ENCODE measurements at regions not wholly inside any gene's neighbourhood (a gene's known extent, or its start where the extent isn't known, plus 50 kb on each side); places are given as distances from the start of the nearest gene placed in this dataset.
"Not testable (repeated sequence)": the region's sequence is repeated elsewhere in the genome, so short reads cannot be mapped to it uniquely, and the experiment has no call there.

GRCh38 chr1:215402147-215402546 is 165.0 kb upstream of the KCTD3 start:
- no peak for DNase-seq

- no peak for DNase-seq
Observed at GRCh38 chr1:215405211-215405610, 161.9 kb upstream of the KCTD3 start.

GRCh38 chr1:215406927-215407326 is 160.2 kb upstream of the KCTD3 start:
- no peak for DNase-seq

GRCh38 chr1:215407575-215407974 is 159.5 kb upstream of the KCTD3 start:
- DNase-seq: no peak

GRCh38 chr1:215409546-215409945 is 157.6 kb upstream of the KCTD3 start:
- not testable (repeated sequence) for DNase-seq

- not testable (repeated sequence) for DNase-seq
Observed at GRCh38 chr1:215415521-215415920, 151.6 kb upstream of the KCTD3 start.

GRCh38 chr1:215416497-215416896 is 150.6 kb upstream of the KCTD3 start:
- no peak for DNase-seq

- DNase-seq: peak; percentile 59
Observed at GRCh38 chr1:215417122-215417521, 150.0 kb upstream of the KCTD3 start.

- no peak for DNase-seq
Observed at GRCh38 chr1:215418876-215419447, 148.1 kb upstream of the KCTD3 start.

- DNase-seq: no peak
Observed at GRCh38 chr1:215421744-215422143, 145.4 kb upstream of the KCTD3 start.

GRCh38 chr1:215423288-215423687 is 143.8 kb upstream of the KCTD3 start:
- DNase-seq: no peak

GRCh38 chr1:215425138-215425537 is 142.0 kb upstream of the KCTD3 start:
- no peak for DNase-seq

- no peak for DNase-seq
Observed at GRCh38 chr1:215426101-215426500, 141.0 kb upstream of the KCTD3 start.

- DNase-seq: not testable (repeated sequence)
Observed at GRCh38 chr1:215432483-215433227, 134.4 kb upstream of the KCTD3 start.

- no peak for DNase-seq
Observed at GRCh38 chr1:215433237-215433636, 133.9 kb upstream of the KCTD3 start.

- no peak for DNase-seq
Observed at GRCh38 chr1:215439549-215439948, 127.6 kb upstream of the KCTD3 start.

GRCh38 chr1:215444715-215445414 is 122.2 kb upstream of the KCTD3 start:
- no peak for DNase-seq

GRCh38 chr1:215448014-215448413 is 119.1 kb upstream of the KCTD3 start:
- DNase-seq: not testable (repeated sequence)

GRCh38 chr1:215449147-215449546 is 118.0 kb upstream of the KCTD3 start:
- peak; percentile 64 for DNase-seq

GRCh38 chr1:215453440-215453839 is 113.7 kb upstream of the KCTD3 start:
- DNase-seq: no peak

GRCh38 chr1:215457213-215457612 is 109.9 kb upstream of the KCTD3 start:
- DNase-seq: no peak

GRCh38 chr1:215458104-215458503 is 109.0 kb upstream of the KCTD3 start:
- no peak for DNase-seq

- no peak for DNase-seq
Observed at GRCh38 chr1:215458562-215458961, 108.5 kb upstream of the KCTD3 start.

GRCh38 chr1:215459136-215459535 is 108.0 kb upstream of the KCTD3 start:
- DNase-seq: no peak
